Fibroblast of lung (primary cell): ENCODE measurements at regions not wholly inside any gene's neighbourhood (a gene's known extent, or its start where the extent isn't known, plus 50 kb on each side); places are given as distances from the start of the nearest gene placed in this dataset.

ENCODE experiments used
- CTCF ChIP-seq, 2 donors: IDR thresholded peaks in 1 of 2; conservative IDR thresholded peaks in 1 of 2; 1 replicate in 1 of 2; 2 replicates in 1 of 2; pipeline ENCODE4 v1.5.1; 2011 to 2012; ENCODE audit warnings: low read length in 2 of 2, control low read depth in 1 of 2, inconsistent platforms in 1 of 2, low read depth in 1 of 2, mild to moderate bottlenecking in 1 of 2
- EZH2 ChIP-seq: IDR thresholded peaks from 2 replicates; pipeline ENCODE4 v1.5.1; 2012; ENCODE audit warnings: low read length, control low read depth, mild to moderate bottlenecking; ENCODE audit errors: missing control alignments

DNA sequence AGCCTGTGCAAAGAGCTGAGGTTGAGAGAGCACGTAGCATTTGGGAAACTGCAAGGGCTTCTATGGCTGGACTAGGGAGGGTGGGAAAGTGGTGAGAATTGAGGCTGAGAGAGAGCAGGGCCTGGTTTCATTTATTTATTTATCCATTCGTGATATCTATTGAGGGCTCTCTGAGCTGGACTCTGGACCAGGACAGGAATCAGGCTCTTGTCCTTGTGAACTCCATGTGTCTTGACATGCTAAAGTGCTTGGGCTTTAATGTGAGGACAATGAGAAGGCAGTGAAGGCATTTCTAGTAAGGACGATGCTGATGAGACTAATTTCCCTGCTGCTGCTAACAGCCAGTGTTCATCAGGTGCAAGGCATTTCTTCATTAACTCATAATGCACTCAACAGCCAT, 95.9 kb upstream of the KLF4 start:
- no peak for TF ChIP-seq EZH2
- TF ChIP-seq CTCF (conservative IDR thresholded peaks at IDR 0.05 in 1 of 2, IDR thresholded peaks at IDR 0.05 in 1 of 2; ENCODE audit: low read depth in 1 of 2, low read length in 2 of 2) = no peak
